ENCODE measurements at regions not wholly inside any gene's neighbourhood (a gene's known extent, or its start where the extent isn't known, plus 50 kb on each side); places are given as distances from the start of the nearest gene placed in this dataset.

- DNase-seq = no peak
These were observed 65.9 kb upstream of the FBRSL1 start for GRCh38 chr12:132423820-132424645.

GRCh38 chr12:132423251-132423819, 66.6 kb upstream of the FBRSL1 start:
- no peak for DNase-seq

GRCh38 chr12:132422381-132423043, 67.4 kb upstream of the FBRSL1 start:
- DNase-seq = no peak

- no peak for DNase-seq
These were observed 67.9 kb upstream of the FBRSL1 start for GRCh38 chr12:132422040-132422380.

GRCh38 chr12:132419631-132420246, 70.2 kb upstream of the FBRSL1 start:
- DNase-seq = no peak

- no peak for DNase-seq
These were observed 71.5 kb upstream of the FBRSL1 start for GRCh38 chr12:132418393-132418925.

- DNase-seq = no peak
These were observed 72.2 kb upstream of the FBRSL1 start for GRCh38 chr12:132417741-132418140.

- DNase-seq = no peak
These were observed 73.1 kb upstream of the FBRSL1 start for GRCh38 chr12:132416827-132417226.

- no peak for DNase-seq
These were observed 73.8 kb upstream of the FBRSL1 start for GRCh38 chr12:132416121-132416673.

- no peak for DNase-seq
These were observed 74.4 kb upstream of the FBRSL1 start for GRCh38 chr12:132415327-132416120.

- peak; percentile 33 for DNase-seq
These were observed 75.2 kb upstream of the FBRSL1 start for GRCh38 chr12:132414634-132415326.

GRCh38 chr12:132413931-132414588, 75.9 kb upstream of the FBRSL1 start:
- no peak for DNase-seq

- DNase-seq = no peak
These were observed 78.5 kb upstream of the FBRSL1 start for GRCh38 chr12:132411457-132411856.

GRCh38 chr12:132410849-132411248, 79.1 kb upstream of the FBRSL1 start:
- no peak for DNase-seq

- DNase-seq = no peak
These were observed 79.7 kb upstream of the FBRSL1 start for GRCh38 chr12:132410296-132410625.

- no peak for DNase-seq
These were observed 80.3 kb upstream of the FBRSL1 start for GRCh38 chr12:132409495-132410295.

- no peak for DNase-seq
These were observed 79.5 kb upstream of the GALNT9 start for GRCh38 chr12:132408626-132409494.

GRCh38 chr12:132407992-132408391, 78.6 kb upstream of the GALNT9 start:
- DNase-seq = no peak

GRCh38 chr12:132407451-132407961, 78.1 kb upstream of the GALNT9 start:
- no peak for DNase-seq

All from NCI-H748 treated with DMSO at 0.1 percent for 48 hours (cell line).